ENCODE measurements at regions not wholly inside any gene's neighbourhood (a gene's known extent, or its start where the extent isn't known, plus 50 kb on each side); places are given as distances from the start of the nearest gene placed in this dataset.
"Not testable (repeated sequence)": the region's sequence is repeated elsewhere in the genome, so short reads cannot be mapped to it uniquely, and the experiment has no call there.

- WGBS, 2 donors (ENCODE audit: low coverage in 1 of 2), result 86 to 92% methylated on average over 1 of the region's 1 CpG
- no peak for ATAC-seq
- no peak overlapping the region for H3K27ac ChIP-seq
- no peaks in the 10 kb centered on the region for H3K27me3 ChIP-seq
- no peaks in the 10 kb centered on the region for H3K36me3 ChIP-seq
- no peak overlapping the region for H3K4me3 ChIP-seq
- H3K9me3 ChIP-seq, result no peaks in the 10 kb centered on the region
- TF ChIP-seq CTCF (IDR thresholded peaks at IDR 0.05) (no peak), POLR2A (IDR thresholded peaks at IDR 0.05) (no peak), EP300 (IDR thresholded peaks at IDR 0.05) (no peak), POLR2AphosphoS5 (IDR thresholded peaks at IDR 0.05) (no peak)
- H3K4me1 ChIP-seq, result no peaks in the 10 kb centered on the region
Measured at GRCh38 chr3:132979606-132980005, 58.6 kb upstream of the TMEM108 start.

- H3K4me3 ChIP-seq, ATAC-seq, H3K4me1 ChIP-seq, H3K9me3 ChIP-seq, H3K27ac ChIP-seq, H3K27me3 ChIP-seq, H3K36me3 ChIP-seq: not testable (repeated sequence)
- WGBS, 2 donors (ENCODE audit: low coverage in 1 of 2), result 69 to 74% methylated on average over 2 to 3 of the region's 3 CpGs
Measured at GRCh38 chr3:132978946-132979345, 59.2 kb upstream of the TMEM108 start.

GRCh38 chr3:132978464-132978863 is 59.7 kb upstream of the TMEM108 start:
- Histone ChIP-seq H3K9me3 (no peaks in the 10 kb centered on the region), H3K27me3 (no peaks in the 10 kb centered on the region), H3K36me3 (no peaks in the 10 kb centered on the region), H3K4me3 (no peak overlapping the region), H3K27ac (no peak overlapping the region), H3K4me1 (no peaks in the 10 kb centered on the region)
- no peak for TF ChIP-seq POLR2A (IDR thresholded peaks at IDR 0.05)
- TF ChIP-seq CTCF (IDR thresholded peaks at IDR 0.05), result no peak
- TF ChIP-seq POLR2AphosphoS5 (IDR thresholded peaks at IDR 0.05), result no peak
- TF ChIP-seq EP300 (IDR thresholded peaks at IDR 0.05), result no peak
- WGBS, 2 donors (ENCODE audit: low coverage in 1 of 2), result 45 to 65% methylated on average over 2 of the region's 2 CpGs
- ATAC-seq, result no peak

- H3K27me3 ChIP-seq, result no peaks in the 10 kb centered on the region
- ATAC-seq, result no peak
- no peak overlapping the region for H3K27ac ChIP-seq
- no peak overlapping the region for H3K4me3 ChIP-seq
- TF ChIP-seq EP300 (IDR thresholded peaks at IDR 0.05) (no peak), CTCF (IDR thresholded peaks at IDR 0.05) (no peak), POLR2AphosphoS5 (IDR thresholded peaks at IDR 0.05) (no peak), POLR2A (IDR thresholded peaks at IDR 0.05) (no peak)
- whole genome bisulfite sequencing, 2 donors (ENCODE audit: low coverage in 1 of 2), result 74 to 91% methylated on average over 7 of the region's 7 CpGs
- H3K9me3 ChIP-seq, result no peaks in the 10 kb centered on the region
- H3K4me1 ChIP-seq, result no peaks in the 10 kb centered on the region
- no peaks in the 10 kb centered on the region for H3K36me3 ChIP-seq
Measured at GRCh38 chr3:132974097-132974496, 64.1 kb upstream of the TMEM108 start.

DNA sequence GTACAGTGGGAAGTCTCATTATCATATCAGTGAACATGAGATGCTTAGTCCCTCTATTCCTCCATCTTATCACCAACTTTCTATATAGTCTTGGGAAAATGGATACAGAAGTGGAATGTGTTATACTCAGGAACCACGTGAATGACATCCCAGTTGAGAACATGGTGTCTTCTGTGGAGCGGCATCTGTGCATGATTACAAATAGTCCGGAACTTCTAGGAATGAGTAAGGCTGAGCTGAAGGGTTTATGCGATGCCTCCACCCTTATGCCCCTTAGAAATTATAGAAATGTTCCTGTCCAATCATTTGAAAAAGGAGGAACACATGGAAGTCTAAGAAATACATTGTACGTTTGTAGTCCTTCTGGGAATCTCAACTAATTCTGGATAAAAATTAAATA is 64.8 kb upstream of the TMEM108 start:
- Histone ChIP-seq H3K36me3 (no peaks in the 10 kb centered on the region), H3K4me3 (no peak overlapping the region), H3K4me1 (no peaks in the 10 kb centered on the region), H3K9me3 (no peaks in the 10 kb centered on the region), H3K27ac (no peak overlapping the region), H3K27me3 (no peaks in the 10 kb centered on the region)
- WGBS, 2 donors (ENCODE audit: low coverage in 1 of 2), result 76 to 91% methylated on average over 5 of the region's 5 CpGs
- TF ChIP-seq POLR2A (IDR thresholded peaks at IDR 0.05) (no peak), EP300 (IDR thresholded peaks at IDR 0.05) (no peak), CTCF (IDR thresholded peaks at IDR 0.05) (no peak), POLR2AphosphoS5 (IDR thresholded peaks at IDR 0.05) (no peak)
- ATAC-seq, result no peak

GRCh38 chr3:132972333-132972732 is 65.9 kb upstream of the TMEM108 start:
- H3K4me3 ChIP-seq, result no peak overlapping the region
- TF ChIP-seq POLR2AphosphoS5 (IDR thresholded peaks at IDR 0.05), result no peak
- no peak for TF ChIP-seq EP300 (IDR thresholded peaks at IDR 0.05)
- no peak for TF ChIP-seq POLR2A (IDR thresholded peaks at IDR 0.05)
- no peak for TF ChIP-seq CTCF (IDR thresholded peaks at IDR 0.05)
- ATAC-seq, result no peak

More at GRCh38 chr3:132972333-132972732, 65.9 kb upstream of the TMEM108 start:
- no peaks in the 10 kb centered on the region for H3K27me3 ChIP-seq
- H3K36me3 ChIP-seq, result no peaks in the 10 kb centered on the region
- H3K4me1 ChIP-seq, result no peaks in the 10 kb centered on the region
- no peak overlapping the region for H3K27ac ChIP-seq
- no peaks in the 10 kb centered on the region for H3K9me3 ChIP-seq
